Neuronal stem cell (in vitro differentiated cells): ENCODE measurements at regions not wholly inside any gene's neighbourhood (a gene's known extent, or its start where the extent isn't known, plus 50 kb on each side); places are given as distances from the start of the nearest gene placed in this dataset.

Source experiments
- DNase-seq: peaks from one replicate; pipeline ENCODE4 v3.0.0-alpha.2; 2013; ENCODE audit warnings: low spot score
- H2AFZ ChIP-seq: one replicate; pipeline ENCODE4 v1.6.1; 2013; ENCODE audit warnings: mild to moderate bottlenecking, low read length, inconsistent platforms
- H2AK5ac ChIP-seq: 2 replicates; pipeline ENCODE4 v1.6.1; 2013; ENCODE audit warnings: low read depth, mild to moderate bottlenecking, inconsistent platforms, low read length, moderate library complexity, mixed read lengths
- H2BK120ac ChIP-seq: 2 replicates; pipeline ENCODE4 v1.6.1; 2013; ENCODE audit warnings: low read depth, mild to moderate bottlenecking, inconsistent platforms, low read length, moderate library complexity, mixed read lengths
- H2BK12ac ChIP-seq: one replicate; pipeline ENCODE4 v1.6.1; 2013; ENCODE audit warnings: low read length, inconsistent platforms
- H2BK15ac ChIP-seq: 2 replicates; pipeline ENCODE4 v1.6.1; 2013; ENCODE audit warnings: mild to moderate bottlenecking, low read length, inconsistent platforms, mixed read lengths
- H2BK5ac ChIP-seq: one replicate; pipeline ENCODE4 v1.6.1; 2013; ENCODE audit warnings: inconsistent platforms, mild to moderate bottlenecking, low read length, moderate library complexity
- H3K14ac ChIP-seq: one replicate; pipeline ENCODE4 v1.6.1; 2013; ENCODE audit warnings: low read length, inconsistent platforms
- H3K18ac ChIP-seq: 2 replicates; pipeline ENCODE4 v1.6.1; 2013; ENCODE audit warnings: low read length, inconsistent platforms
- H3K23ac ChIP-seq: 2 replicates; pipeline ENCODE4 v1.6.1; 2013; ENCODE audit warnings: low read depth, mild to moderate bottlenecking, mixed read lengths, low read length, inconsistent platforms; ENCODE audit not compliant: poor library complexity
- H3K27ac ChIP-seq: replicated peaks from 3 replicates; pipeline ENCODE4 v1.5.1; 2013; ENCODE audit warnings: low read length, inconsistent platforms
- H3K27me3 ChIP-seq, 3 experiments: 2 replicates each; pipeline ENCODE4 v1.6.1; 2013; ENCODE audit warnings: low read length in 3 of 3, mild to moderate bottlenecking in 2 of 3, inconsistent platforms in 1 of 3, low read depth in 1 of 3, mixed read lengths in 1 of 3, moderate library complexity in 1 of 3; ENCODE audit not compliant: control insufficient read depth in 3 of 3, insufficient read depth in 3 of 3
- H3K36me3 ChIP-seq, 2 donors: replicated peaks in 1 of 2; 2 replicates each; pipeline ENCODE4 v1.6.1; 2013; ENCODE audit warnings: low read length in 2 of 2; ENCODE audit not compliant: control insufficient read depth in 2 of 2, insufficient read depth in 2 of 2
- H3K4ac ChIP-seq: 2 replicates; pipeline ENCODE4 v1.6.1; 2013; ENCODE audit warnings: inconsistent platforms, mild to moderate bottlenecking, low read length, moderate library complexity
- H3K4me1 ChIP-seq, 2 donors: 1 replicate in 1 of 2; 2 replicates in 1 of 2; pipeline ENCODE4 v1.6.1; 2013; ENCODE audit warnings: low read length in 2 of 2, low read depth in 1 of 2; ENCODE audit not compliant: control insufficient read depth in 2 of 2, insufficient read depth in 1 of 2
- H3K4me2 ChIP-seq: one replicate; pipeline ENCODE4 v1.6.1; 2013; ENCODE audit warnings: mild to moderate bottlenecking, low read length, inconsistent platforms; ENCODE audit not compliant: insufficient read depth, poor library complexity, severe bottlenecking
- H3K4me3 ChIP-seq, 2 donors: 2 replicates each; pipeline ENCODE4 v1.5.1; 2013; ENCODE audit warnings: low read length in 2 of 2, mild to moderate bottlenecking in 2 of 2, inconsistent platforms in 1 of 2, moderate library complexity in 1 of 2
- H3K79me1 ChIP-seq: one replicate; pipeline ENCODE4 v1.6.1; 2013; ENCODE audit warnings: low read depth, mild to moderate bottlenecking, inconsistent platforms, low read length, moderate library complexity
- H3K9ac ChIP-seq: one replicate; pipeline ENCODE4 v1.6.1; 2013; ENCODE audit warnings: mild to moderate bottlenecking, low read depth, low read length, inconsistent platforms; ENCODE audit not compliant: poor library complexity
- H3K9me3 ChIP-seq, 2 donors: replicated peaks in 1 of 2; 2 replicates each; pipeline versions ENCODE3 to v1.6.1; 2013; ENCODE audit warnings: low read length in 2 of 2, mild to moderate bottlenecking in 2 of 2, inconsistent platforms in 1 of 2, low read depth in 1 of 2, mixed read lengths in 1 of 2, moderate library complexity in 1 of 2; ENCODE audit not compliant: control insufficient read depth in 2 of 2, insufficient read depth in 1 of 2
- H4K8ac ChIP-seq: one replicate; pipeline ENCODE4 v1.6.1; 2013; ENCODE audit warnings: low read depth, mild to moderate bottlenecking, inconsistent platforms, low read length, moderate library complexity
- H4K91ac ChIP-seq: one replicate; pipeline ENCODE4 v1.6.1; 2013; ENCODE audit warnings: low read length, low read depth, mild to moderate bottlenecking, inconsistent platforms; ENCODE audit not compliant: poor library complexity
- WGBS, 2 donors: extraction: QIAGEN DNeasy Blood & Tissue Kit; methylation state at CpG; one replicate each; pipeline ENCODE4 v1.1.7; 2013; ENCODE audit warnings: missing lambda C conversion rate in 2 of 2, mixed read lengths in 1 of 2; ENCODE audit not compliant: insufficient read length in 2 of 2, insufficient replicate concordance in 1 of 2; ENCODE audit errors: extremely low coverage in 2 of 2; 5-methylcytosine and 5-hydroxymethylcytosine counted together

DNA sequence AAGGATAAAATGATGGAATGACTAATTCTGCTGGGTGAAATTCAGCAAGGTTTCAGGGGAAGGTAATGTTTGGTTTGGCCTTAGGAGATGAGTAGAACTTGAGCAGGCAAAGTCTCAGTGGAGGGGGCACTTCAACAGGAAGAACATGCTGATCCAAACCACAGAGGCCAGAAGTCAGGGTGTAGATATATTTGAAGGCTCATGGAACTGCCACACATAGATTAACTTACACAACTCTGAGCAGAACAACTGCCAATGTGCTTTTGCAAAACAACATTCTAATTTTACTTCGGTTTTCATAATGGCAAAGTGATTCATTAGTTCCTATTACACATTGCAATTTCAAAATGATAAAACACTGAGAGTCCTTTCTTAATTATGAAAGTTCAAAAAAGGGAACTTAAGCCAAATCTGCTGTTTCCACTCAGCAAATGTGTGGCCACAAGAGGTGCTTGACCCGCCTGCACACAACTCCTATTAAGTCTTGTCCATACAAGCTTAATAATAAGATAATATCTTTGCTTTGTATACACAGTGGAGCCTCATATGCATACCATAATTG, 284.8 kb downstream of the MREG start:
- no peak overlapping the region for H2BK5ac ChIP-seq
- DNase-seq, result no peak
- H3K4ac ChIP-seq, result no peak overlapping the region
- H3K9me3 ChIP-seq, result no peaks in the 10 kb centered on the region
- no peak overlapping the region for H3K18ac ChIP-seq
- no peak overlapping the region for H3K4me2 ChIP-seq
- H3K36me3 ChIP-seq, result no peaks in the 10 kb centered on the region
- no peak overlapping the region for H2BK15ac ChIP-seq
- no peaks in the 10 kb centered on the region for H3K4me1 ChIP-seq
- WGBS, 2 donors, result no CpG with 5 or more reads among the region's 2 CpGs
- H3K4me3 ChIP-seq, result no peak overlapping the region
- no peak overlapping the region for H2AK5ac ChIP-seq
- H2BK12ac ChIP-seq, result no peak overlapping the region
- no peak overlapping the region for H3K9ac ChIP-seq
- H3K27me3 ChIP-seq, result no peaks in the 10 kb centered on the region
- H3K79me1 ChIP-seq, result no peaks in the 10 kb centered on the region
- no peak overlapping the region for H2AFZ ChIP-seq
- no peak overlapping the region for H3K14ac ChIP-seq
- H2BK120ac ChIP-seq, result no peak overlapping the region
- no peak overlapping the region for H4K91ac ChIP-seq
- no peak overlapping the region for H4K8ac ChIP-seq
- H3K27ac ChIP-seq, result no peak overlapping the region
- no peak overlapping the region for H3K23ac ChIP-seq

DNA sequence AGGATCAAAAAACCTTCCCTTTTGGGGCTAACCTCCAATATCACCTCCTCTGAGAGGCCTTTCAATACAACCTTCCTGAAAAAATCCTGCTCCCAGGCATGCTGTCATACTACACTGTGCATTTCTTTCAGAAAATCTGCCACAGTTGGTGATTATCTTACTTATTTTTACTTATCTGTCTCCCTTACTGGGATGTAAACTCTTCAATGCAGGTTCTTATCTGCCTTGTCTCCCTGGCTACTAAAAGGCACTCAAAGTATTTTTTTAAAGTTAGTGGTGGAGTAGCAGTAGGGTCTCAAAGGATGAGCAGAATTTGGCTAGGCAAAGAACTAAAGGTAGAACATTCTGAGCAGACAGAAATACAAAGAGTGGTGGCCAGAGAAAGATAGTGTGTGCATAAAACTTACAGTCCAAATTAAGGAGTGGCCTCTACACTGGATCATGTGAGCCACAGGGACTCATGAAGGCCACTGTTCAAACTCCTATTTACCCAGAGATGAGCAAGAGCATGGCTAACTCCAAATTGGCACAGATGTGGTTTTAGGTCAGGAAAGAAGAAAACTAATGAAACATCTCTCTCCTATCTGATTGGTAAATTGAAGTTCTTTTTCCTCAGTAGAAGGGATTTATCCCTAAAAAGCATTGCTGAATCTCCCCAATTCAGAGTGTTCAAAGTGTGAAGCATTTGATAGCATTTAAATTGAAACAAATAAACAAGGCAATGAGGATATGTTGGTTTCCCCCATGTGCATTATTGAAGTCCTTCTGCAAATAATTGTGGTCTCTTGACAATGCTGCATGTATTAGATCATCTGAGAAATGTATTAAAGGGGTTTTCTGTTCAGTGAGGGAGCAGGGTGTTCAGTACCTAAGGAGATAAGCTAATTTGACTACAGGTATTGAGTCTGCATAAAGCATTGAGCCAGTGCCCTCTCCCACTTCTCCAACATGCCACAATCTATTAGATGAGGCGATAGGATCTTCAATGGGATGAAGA, 285.5 kb downstream of the MREG start:
- Histone ChIP-seq H4K8ac (no peak overlapping the region), H4K91ac (no peak overlapping the region), H3K18ac (no peak overlapping the region), H3K9ac (no peak overlapping the region), H3K36me3 (no peaks in the 10 kb centered on the region), H3K4ac (no peak overlapping the region), H2BK15ac (no peak overlapping the region), H3K4me1 (no peaks in the 10 kb centered on the region), H3K79me1 (no peaks in the 10 kb centered on the region), H2BK120ac (no peak overlapping the region), H3K4me3 (no peak overlapping the region), H2BK5ac (no peak overlapping the region), H2AFZ (no peak overlapping the region), H2BK12ac (no peak overlapping the region), H3K27ac (no peak overlapping the region), H2AK5ac (no peak overlapping the region), H3K14ac (no peak overlapping the region), H3K23ac (no peak overlapping the region), H3K4me2 (no peak overlapping the region), H3K27me3 (no peaks in the 10 kb centered on the region), H3K9me3 (no peaks in the 10 kb centered on the region)
- no peak for DNase-seq
- WGBS, 2 donors, result no CpG with 5 or more reads among the region's 1 CpG

DNA sequence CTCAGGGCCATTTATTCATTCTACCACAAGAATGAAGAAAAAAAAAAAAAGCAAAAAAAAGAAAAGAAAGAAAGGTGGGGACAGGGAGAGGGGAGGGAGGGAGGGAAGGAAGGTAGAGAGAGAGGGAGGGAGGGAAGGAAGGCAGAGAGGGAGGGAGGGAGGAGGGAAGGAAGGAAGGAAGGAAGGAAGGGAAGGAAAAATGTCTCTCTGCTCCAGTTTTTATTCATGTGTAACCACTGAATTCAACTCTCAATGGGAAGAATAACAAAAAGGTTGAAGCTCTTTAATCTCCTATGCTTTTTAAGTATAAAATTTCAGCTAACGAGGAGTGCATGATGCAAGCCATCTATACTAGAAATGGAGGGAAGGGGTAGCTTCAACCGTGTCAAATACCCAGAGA, 287.3 kb downstream of the MREG start:
- Histone ChIP-seq H3K27ac (no peak overlapping the region), H3K4me3 (no peak overlapping the region), H3K9ac (no peak overlapping the region)

DNA sequence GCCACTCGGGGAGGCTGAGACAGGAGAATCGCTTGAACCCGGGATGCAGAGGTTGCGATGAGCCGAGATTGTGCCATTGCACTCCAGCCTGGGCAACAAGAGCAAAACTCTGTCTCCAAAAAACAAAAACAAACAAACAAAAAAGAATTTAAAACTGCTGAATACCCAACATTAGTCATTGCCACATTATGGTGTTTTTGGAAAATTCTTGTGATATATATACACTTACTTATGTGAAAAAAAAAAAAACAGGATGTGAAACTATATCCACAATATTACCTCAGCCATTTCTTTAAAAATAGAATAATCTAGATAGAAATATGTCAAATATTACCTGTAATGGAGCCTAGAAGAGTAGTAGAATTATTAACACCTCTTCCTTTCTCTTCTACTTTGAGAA, 288.3 kb upstream of the FN1 start:
- no CpG with 5 or more reads among the region's 5 CpGs for WGBS, 2 donors
- H2AFZ ChIP-seq, result no peak overlapping the region
- H3K4me3 ChIP-seq, result no peak overlapping the region

More for the DNA sequence above, 287.3 kb downstream of the MREG start:
- Histone ChIP-seq H2BK120ac (no peak overlapping the region), H3K23ac (no peak overlapping the region), H2BK12ac (no peak overlapping the region), H3K79me1 (no peaks in the 10 kb centered on the region), H2BK5ac (no peak overlapping the region), H2AFZ (no peak overlapping the region), H3K4me1 (no peaks in the 10 kb centered on the region), H3K18ac (no peak overlapping the region), H3K4ac (no peak overlapping the region), H4K91ac (no peak overlapping the region), H3K4me2 (no peak overlapping the region), H2AK5ac (no peak overlapping the region), H3K27me3 (no peaks in the 10 kb centered on the region), H2BK15ac (no peak overlapping the region), H4K8ac (no peak overlapping the region), H3K36me3 (no peaks in the 10 kb centered on the region), H3K14ac (no peak overlapping the region), H3K9me3 (no peaks in the 10 kb centered on the region)
- no CpG with 5 or more reads among the region's 2 CpGs for WGBS, 2 donors
- DNase-seq, result no peak

More for the DNA sequence above, 288.3 kb upstream of the FN1 start:
- no peak overlapping the region for H3K9ac ChIP-seq
- no peak overlapping the region for H2BK5ac ChIP-seq
- no peak overlapping the region for H3K4ac ChIP-seq
- H3K36me3 ChIP-seq, result no peaks in the 10 kb centered on the region
- DNase-seq, result no peak
- no peaks in the 10 kb centered on the region for H3K4me1 ChIP-seq
- H2AK5ac ChIP-seq, result no peak overlapping the region
- no peaks in the 10 kb centered on the region for H3K27me3 ChIP-seq
- no peak overlapping the region for H3K23ac ChIP-seq
- H2BK12ac ChIP-seq, result no peak overlapping the region
- no peak overlapping the region for H3K27ac ChIP-seq
- no peak overlapping the region for H4K8ac ChIP-seq
- H3K9me3 ChIP-seq, result no peaks in the 10 kb centered on the region
- no peaks in the 10 kb centered on the region for H3K79me1 ChIP-seq
- H3K18ac ChIP-seq, result no peak overlapping the region
- H3K14ac ChIP-seq, result no peak overlapping the region
- no peak overlapping the region for H3K4me2 ChIP-seq
- no peak overlapping the region for H4K91ac ChIP-seq
- H2BK15ac ChIP-seq, result no peak overlapping the region
- no peak overlapping the region for H2BK120ac ChIP-seq
